HEK293T (cell line): ENCODE measurements at regions not wholly inside any gene's neighbourhood (a gene's known extent, or its start where the extent isn't known, plus 50 kb on each side); places are given as distances from the start of the nearest gene placed in this dataset.

Experiments
- BHLHE40 ChIP-seq: fragments of 450-650 bp; IDR thresholded peaks from 2 replicates; pipeline ENCODE4 v1.6.1; 2016; ENCODE audit warnings: mild to moderate bottlenecking, moderate library complexity, borderline replicate concordance
- ELF4 ChIP-seq: fragments of 450-650 bp; IDR thresholded peaks from 2 replicates; pipeline ENCODE4 v1.6.1; 2017; ENCODE audit warnings: antibody characterized with exemption
- FOXA1 ChIP-seq: fragments of 450-650 bp; IDR thresholded peaks from 2 replicates; pipeline ENCODE4 v1.6.1; 2016; ENCODE audit warnings: mild to moderate bottlenecking
- FOXK2 ChIP-seq: fragments of 450-650 bp; IDR thresholded peaks from 2 replicates; pipeline ENCODE4 v1.6.1; 2016; ENCODE audit warnings: mild to moderate bottlenecking
- FOXM1 ChIP-seq: fragments of 450-650 bp; IDR thresholded peaks from 2 replicates; pipeline ENCODE4 v1.6.1; 2017; ENCODE audit warnings: mild to moderate bottlenecking, borderline replicate concordance
- HDGF ChIP-seq: fragments of 450-650 bp; IDR thresholded peaks from 2 replicates; pipeline ENCODE4 v1.6.1; 2017; ENCODE audit warnings: antibody characterized with exemption, borderline replicate concordance
- NFRKB ChIP-seq: fragments of 450-650 bp; IDR thresholded peaks from 2 replicates; pipeline ENCODE4 v1.6.1; 2016; ENCODE audit warnings: mild to moderate bottlenecking, moderate library complexity
- PKNOX1 ChIP-seq: fragments of 450-650 bp; IDR thresholded peaks from 2 replicates; pipeline ENCODE4 v1.6.1; 2016
- SP1 ChIP-seq: fragments of 450-650 bp; IDR thresholded peaks from 2 replicates; pipeline ENCODE4 v1.6.1; 2017
- SUZ12 ChIP-seq: fragments of 450-650 bp; IDR thresholded peaks from 2 replicates; pipeline ENCODE4 v1.6.1; 2016; ENCODE audit warnings: mild to moderate bottlenecking
- TARDBP ChIP-seq: fragments of 450-650 bp; IDR thresholded peaks from 2 replicates; pipeline ENCODE4 v1.6.1; 2016
- ZNF384 ChIP-seq: fragments of 450-650 bp; IDR thresholded peaks from 2 replicates; pipeline ENCODE4 v1.6.1; 2016

GRCh38 chr2:234643407-234643806 lies 146.5 kb upstream of the ARL4C start:
- no peak for TF ChIP-seq PKNOX1
- TF ChIP-seq NFRKB = no peak
- no peak for TF ChIP-seq FOXM1
- no peak for TF ChIP-seq BHLHE40
- TF ChIP-seq FOXK2 = no peak
- no peak for TF ChIP-seq HDGF
- TF ChIP-seq ZNF384 = no peak
- TF ChIP-seq TARDBP = no peak
- no peak for TF ChIP-seq FOXA1
- no peak for TF ChIP-seq SUZ12
- TF ChIP-seq SP1 = no peak
- TF ChIP-seq ELF4 = no peak
